GM18520 (cell line): ENCODE measurements at regions not wholly inside any gene's neighbourhood (a gene's known extent, or its start where the extent isn't known, plus 50 kb on each side); places are given as distances from the start of the nearest gene placed in this dataset.
"Not testable (repeated sequence)": the region's sequence is repeated elsewhere in the genome, so short reads cannot be mapped to it uniquely, and the experiment has no call there.

ENCODE experiments used
- ATAC-seq: cut with Tn5 transposase; IDR thresholded peaks from one replicate; pipeline ENCODE4 v1.9.1; 2021; ENCODE audit not compliant: unreplicated experiment

- ATAC-seq: peak; percentile 38
Observed at GRCh38 chr2:154507186-154507585, 191.3 kb upstream of the KCNJ3 start.

GRCh38 chr2:154518872-154519271 lies 179.6 kb upstream of the KCNJ3 start:
- ATAC-seq: no peak

- ATAC-seq: not testable (repeated sequence)
Observed at GRCh38 chr2:154520951-154521350, 177.5 kb upstream of the KCNJ3 start.

- ATAC-seq: no peak
Observed at GRCh38 chr2:154526234-154526633, 172.3 kb upstream of the KCNJ3 start.

- ATAC-seq: no peak
Observed at GRCh38 chr2:154527962-154528361, 170.5 kb upstream of the KCNJ3 start.

GRCh38 chr2:154532004-154532403 lies 166.5 kb upstream of the KCNJ3 start:
- no peak for ATAC-seq

- ATAC-seq: peak; percentile 34
Observed at GRCh38 chr2:154532763-154533162, 165.7 kb upstream of the KCNJ3 start.

- ATAC-seq: no peak
Observed at GRCh38 chr2:154533300-154533940, 165.1 kb upstream of the KCNJ3 start.

GRCh38 chr2:154537024-154537423 lies 161.5 kb upstream of the KCNJ3 start:
- peak; percentile 91 for ATAC-seq

- no peak for ATAC-seq
Observed at GRCh38 chr2:154537843-154538450, 160.5 kb upstream of the KCNJ3 start.

- ATAC-seq: no peak
Observed at GRCh38 chr2:154546341-154546740, 152.2 kb upstream of the KCNJ3 start.

GRCh38 chr2:154549869-154550268 lies 148.6 kb upstream of the KCNJ3 start:
- no peak for ATAC-seq

GRCh38 chr2:154551649-154552048 lies 146.8 kb upstream of the KCNJ3 start:
- ATAC-seq: no peak

GRCh38 chr2:154554046-154554445 lies 144.4 kb upstream of the KCNJ3 start:
- peak; percentile 78 for ATAC-seq

- no peak for ATAC-seq
Observed at GRCh38 chr2:154555710-154556109, 142.8 kb upstream of the KCNJ3 start.

- peak; percentile 63 for ATAC-seq
Observed at GRCh38 chr2:154556146-154556545, 142.3 kb upstream of the KCNJ3 start.

- no peak for ATAC-seq
Observed at GRCh38 chr2:154556607-154557006, 141.9 kb upstream of the KCNJ3 start.

- ATAC-seq: no peak
Observed at GRCh38 chr2:154557906-154558305, 140.6 kb upstream of the KCNJ3 start.

- no peak for ATAC-seq
Observed at GRCh38 chr2:154565433-154565832, 133.1 kb upstream of the KCNJ3 start.

- ATAC-seq: no peak
Observed at GRCh38 chr2:154568413-154568812, 130.1 kb upstream of the KCNJ3 start.

GRCh38 chr2:154570501-154570900 lies 128.0 kb upstream of the KCNJ3 start:
- no peak for ATAC-seq

- ATAC-seq: not testable (repeated sequence)
Observed at GRCh38 chr2:154576699-154577098, 121.8 kb upstream of the KCNJ3 start.

- no peak for ATAC-seq
Observed at GRCh38 chr2:154577390-154577789, 121.1 kb upstream of the KCNJ3 start.
